LNCaP clone FGC (cell line): ENCODE measurements at regions not wholly inside any gene's neighbourhood (a gene's known extent, or its start where the extent isn't known, plus 50 kb on each side); places are given as distances from the start of the nearest gene placed in this dataset.
"Not testable (repeated sequence)": the region's sequence is repeated elsewhere in the genome, so short reads cannot be mapped to it uniquely, and the experiment has no call there.

ENCODE experiments used
- DNase-seq: peaks from one replicate; pipeline ENCODE4 v3.0.0-alpha.2; 2011; ENCODE audit warnings: low read depth
- H3K4me3 ChIP-seq: 2 replicates; pipeline ENCODE4 v1.5.1; 2011; ENCODE audit warnings: mild to moderate bottlenecking, low read depth, low read length, control low read depth
- CTCF ChIP-seq: IDR thresholded peaks from 2 replicates; pipeline ENCODE4 v1.5.1; 2012; ENCODE audit warnings: mild to moderate bottlenecking; ENCODE audit not compliant: control insufficient read depth, insufficient read depth; ENCODE audit errors: extremely low read depth

GRCh38 chr1:91604632-91605031 lies 104.0 kb downstream of the CDC7 start:
- DNase-seq, result no peak
- no peak overlapping the region for H3K4me3 ChIP-seq
- TF ChIP-seq CTCF, result no peak

- H3K4me3 ChIP-seq, result no peak overlapping the region
- no peak for DNase-seq
- TF ChIP-seq CTCF, result no peak
These were observed 104.9 kb downstream of the CDC7 start for GRCh38 chr1:91605566-91605965.

GRCh38 chr1:91606546-91607078 lies 106.0 kb downstream of the CDC7 start:
- no peak for DNase-seq

GRCh38 chr1:91607686-91608085 lies 107.0 kb downstream of the CDC7 start:
- DNase-seq, H3K4me3 ChIP-seq: not testable (repeated sequence)

More at GRCh38 chr1:91606546-91607078, 106.0 kb downstream of the CDC7 start:
- TF ChIP-seq CTCF, result no peak
- H3K4me3 ChIP-seq, result no peak overlapping the region

GRCh38 chr1:91608876-91609275 lies 108.2 kb downstream of the CDC7 start:
- DNase-seq, result no peak
- H3K4me3 ChIP-seq, result no peak overlapping the region
- TF ChIP-seq CTCF, result no peak

GRCh38 chr1:91609551-91609950 lies 108.9 kb downstream of the CDC7 start:
- no peak overlapping the region for H3K4me3 ChIP-seq
- TF ChIP-seq CTCF, result no peak
- no peak for DNase-seq

- DNase-seq, result no peak
- no peak overlapping the region for H3K4me3 ChIP-seq
- no peak for TF ChIP-seq CTCF
These were observed 109.5 kb downstream of the CDC7 start for GRCh38 chr1:91610102-91610501.
